ENCODE measurements at regions not wholly inside any gene's neighbourhood (a gene's known extent, or its start where the extent isn't known, plus 50 kb on each side); places are given as distances from the start of the nearest gene placed in this dataset.

- no peak for DNase-seq (ENCODE audit: low spot score)
Measured at GRCh38 chr5:34587355-34588241, 68.5 kb upstream of the RAI14 start.

GRCh38 chr5:34589832-34590231 lies 66.3 kb upstream of the RAI14 start:
- no peak for DNase-seq (ENCODE audit: low spot score)

GRCh38 chr5:34591723-34592122 lies 64.4 kb upstream of the RAI14 start:
- DNase-seq (ENCODE audit: low spot score) = no peak

GRCh38 chr5:34597034-34598027 lies 58.8 kb upstream of the RAI14 start:
- no peak for DNase-seq (ENCODE audit: low spot score)

GRCh38 chr5:34598177-34598794 lies 57.8 kb upstream of the RAI14 start:
- no peak for DNase-seq (ENCODE audit: low spot score)

GRCh38 chr5:34599471-34600117 lies 56.5 kb upstream of the RAI14 start:
- no peak for DNase-seq (ENCODE audit: low spot score)

GRCh38 chr5:34600118-34600493 lies 56.0 kb upstream of the RAI14 start:
- no peak for DNase-seq (ENCODE audit: low spot score)

GRCh38 chr5:34603378-34603777 lies 52.8 kb upstream of the RAI14 start:
- no peak for DNase-seq (ENCODE audit: low spot score)

GRCh38 chr5:34604119-34604675 lies 51.9 kb upstream of the RAI14 start:
- DNase-seq (ENCODE audit: low spot score) = no peak

- DNase-seq (ENCODE audit: low spot score) = no peak
Measured at GRCh38 chr5:34606101-34606500, 50.0 kb upstream of the RAI14 start.
